ENCODE measurements at regions not wholly inside any gene's neighbourhood (a gene's known extent, or its start where the extent isn't known, plus 50 kb on each side); places are given as distances from the start of the nearest gene placed in this dataset.

DNA sequence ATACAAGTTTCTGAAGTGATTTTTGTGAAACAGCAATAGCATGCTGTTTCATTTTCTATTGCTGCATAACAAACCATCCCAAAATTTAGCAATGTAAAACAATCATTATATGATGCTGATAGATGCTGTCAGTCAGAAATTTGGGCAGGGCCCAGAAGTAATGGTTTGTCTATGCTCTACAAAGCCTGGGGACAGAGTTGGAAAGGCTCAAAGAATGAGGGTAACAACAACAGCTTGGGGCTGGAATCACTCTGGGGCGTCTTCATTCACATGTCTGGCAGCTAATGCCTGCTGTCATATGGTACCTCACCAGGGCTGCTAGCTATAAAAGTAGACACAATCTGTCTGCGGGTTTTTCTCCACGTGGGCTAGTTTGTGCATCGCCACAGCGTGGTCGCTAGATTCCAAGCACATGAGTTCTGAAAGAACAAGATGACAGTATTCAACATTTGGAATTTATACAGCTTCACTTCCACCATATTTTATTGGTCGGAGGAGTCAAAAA is 176.5 kb downstream of the BMP4 start:
- Histone ChIP-seq H3K36me3 (ENCODE audit: low read depth) (no peaks in the 10 kb centered on the region), H3K4me1 (ENCODE audit: low read depth) (no peaks in the 10 kb centered on the region), H3K9me3 (peaks cover 7% of the 10 kb centered on the region), H3K4me3 (no peak overlapping the region)
- TF ChIP-seq, protein P1, sequence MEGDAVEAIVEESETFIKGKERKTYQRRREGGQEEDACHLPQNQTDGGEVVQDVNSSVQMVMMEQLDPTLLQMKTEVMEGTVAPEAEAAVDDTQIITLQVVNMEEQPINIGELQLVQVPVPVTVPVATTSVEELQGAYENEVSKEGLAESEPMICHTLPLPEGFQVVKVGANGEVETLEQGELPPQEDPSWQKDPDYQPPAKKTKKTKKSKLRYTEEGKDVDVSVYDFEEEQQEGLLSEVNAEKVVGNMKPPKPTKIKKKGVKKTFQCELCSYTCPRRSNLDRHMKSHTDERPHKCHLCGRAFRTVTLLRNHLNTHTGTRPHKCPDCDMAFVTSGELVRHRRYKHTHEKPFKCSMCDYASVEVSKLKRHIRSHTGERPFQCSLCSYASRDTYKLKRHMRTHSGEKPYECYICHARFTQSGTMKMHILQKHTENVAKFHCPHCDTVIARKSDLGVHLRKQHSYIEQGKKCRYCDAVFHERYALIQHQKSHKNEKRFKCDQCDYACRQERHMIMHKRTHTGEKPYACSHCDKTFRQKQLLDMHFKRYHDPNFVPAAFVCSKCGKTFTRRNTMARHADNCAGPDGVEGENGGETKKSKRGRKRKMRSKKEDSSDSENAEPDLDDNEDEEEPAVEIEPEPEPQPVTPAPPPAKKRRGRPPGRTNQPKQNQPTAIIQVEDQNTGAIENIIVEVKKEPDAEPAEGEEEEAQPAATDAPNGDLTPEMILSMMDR (IDR thresholded peaks at IDR 0.05) = no peak
- ATAC-seq (no peak), DNase-seq (no peak)
- intact Hi-C loops (cut with DNase I, micrococcal nuclease) = no loop called here

DNA sequence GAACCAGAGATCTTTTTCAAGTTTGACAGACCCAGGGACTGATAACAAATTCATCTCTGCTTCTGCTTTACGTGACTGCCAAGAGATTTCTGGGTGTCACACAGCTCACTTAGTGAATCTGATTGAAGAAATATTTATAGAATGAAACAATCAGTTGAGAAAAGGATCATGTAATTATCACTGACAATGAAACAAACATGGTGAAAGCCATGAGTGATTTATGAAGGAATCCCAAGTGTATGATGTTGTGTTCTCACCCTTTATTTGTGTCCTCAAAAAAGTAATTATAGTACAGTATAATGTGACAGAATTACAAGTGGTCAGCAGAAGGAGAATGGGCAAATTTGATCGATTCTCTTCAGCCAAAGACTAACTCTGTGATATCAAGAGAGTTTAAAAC is 177.3 kb downstream of the BMP4 start:
- DNase-seq (no peak), ATAC-seq (no peak)
- Histone ChIP-seq H3K9me3 (peaks cover under 1% of the 10 kb centered on the region), H3K4me3 (no peak overlapping the region), H3K4me1 (ENCODE audit: low read depth) (no peaks in the 10 kb centered on the region), H3K36me3 (ENCODE audit: low read depth) (no peaks in the 10 kb centered on the region)
- TF ChIP-seq, protein P1 (IDR thresholded peaks at IDR 0.05) = no peak
- intact Hi-C loops (cut with DNase I, micrococcal nuclease) = no loop called here

DNA sequence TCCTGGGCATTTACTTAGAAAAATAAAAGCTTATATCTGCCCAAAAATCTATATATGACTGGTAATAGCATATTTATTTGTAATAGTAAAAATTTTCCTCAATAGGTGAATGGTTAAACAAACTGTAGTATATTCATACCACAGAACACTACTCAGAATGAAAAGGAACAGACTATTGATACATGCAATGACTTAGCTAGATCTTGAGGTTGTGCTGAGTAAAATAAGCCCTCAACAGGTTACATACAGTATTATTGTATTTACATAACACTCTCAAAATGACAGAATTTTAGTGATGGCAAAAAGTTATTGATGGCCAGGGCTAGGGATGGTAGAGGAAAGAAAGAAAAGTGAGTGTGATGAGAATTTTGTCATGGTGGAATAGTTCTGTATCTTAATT is 178.4 kb downstream of the BMP4 start:
- no peaks in the 10 kb centered on the region for H3K4me1 ChIP-seq (ENCODE audit: low read depth)
- TF ChIP-seq, protein P1 (IDR thresholded peaks at IDR 0.05) = no peak
- intact Hi-C loops (cut with DNase I, micrococcal nuclease) = no loop called here
- H3K4me3 ChIP-seq = no peak overlapping the region
- DNase-seq (no peak), ATAC-seq (no peak)
- H3K36me3 ChIP-seq (ENCODE audit: low read depth) = no peaks in the 10 kb centered on the region
- no peaks in the 10 kb centered on the region for H3K9me3 ChIP-seq

DNA sequence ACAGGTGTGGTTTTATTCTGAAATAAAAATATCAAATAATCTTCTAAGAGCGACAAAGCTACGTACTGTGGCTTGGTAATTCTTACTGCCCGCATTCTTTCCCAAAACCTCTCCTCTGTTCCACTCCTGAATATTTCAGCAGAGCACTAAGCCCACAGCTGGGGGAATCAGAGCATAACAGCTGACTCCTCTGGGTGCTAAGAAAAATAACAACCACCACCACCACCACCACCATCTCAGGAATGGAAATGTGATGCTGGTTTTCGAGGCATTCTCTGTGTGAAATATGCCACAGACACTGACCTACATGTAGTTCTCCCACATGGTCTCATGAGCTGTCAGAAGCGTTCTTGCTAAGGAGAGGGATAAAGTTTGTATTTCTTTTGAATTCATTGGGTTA is 183.7 kb downstream of the BMP4 start:
- no peaks in the 10 kb centered on the region for H3K36me3 ChIP-seq (ENCODE audit: low read depth)
- H3K4me3 ChIP-seq = no peak overlapping the region
- intact Hi-C loops (cut with DNase I, micrococcal nuclease) = no loop called here
- TF ChIP-seq, protein P1 (IDR thresholded peaks at IDR 0.05) = no peak
- ATAC-seq = no peak
- H3K9me3 ChIP-seq = no peaks in the 10 kb centered on the region
- DNase-seq = no peak
- H3K4me1 ChIP-seq (ENCODE audit: low read depth) = no peaks in the 10 kb centered on the region

DNA sequence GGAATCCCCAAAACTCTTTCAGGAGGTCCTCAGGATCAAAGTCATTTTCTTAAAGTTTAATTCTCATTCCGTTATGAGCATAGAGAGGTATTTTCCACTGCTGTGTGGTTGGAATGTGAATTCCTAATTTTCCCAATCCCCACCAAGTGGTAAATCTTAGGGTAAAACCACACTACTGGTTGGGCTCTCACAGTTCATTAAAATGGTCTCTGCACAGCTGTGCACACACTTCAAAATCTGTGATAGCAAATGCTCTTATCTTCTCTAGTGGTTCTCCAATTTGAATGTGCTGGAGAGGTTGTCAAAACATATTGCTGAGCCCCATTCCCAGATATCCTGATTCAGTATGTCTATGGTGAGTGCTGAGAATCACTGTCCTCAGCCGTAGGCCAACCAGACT is 189.1 kb downstream of the BMP4 start:
- TF ChIP-seq, protein P1 (IDR thresholded peaks at IDR 0.05) = no peak

DNA sequence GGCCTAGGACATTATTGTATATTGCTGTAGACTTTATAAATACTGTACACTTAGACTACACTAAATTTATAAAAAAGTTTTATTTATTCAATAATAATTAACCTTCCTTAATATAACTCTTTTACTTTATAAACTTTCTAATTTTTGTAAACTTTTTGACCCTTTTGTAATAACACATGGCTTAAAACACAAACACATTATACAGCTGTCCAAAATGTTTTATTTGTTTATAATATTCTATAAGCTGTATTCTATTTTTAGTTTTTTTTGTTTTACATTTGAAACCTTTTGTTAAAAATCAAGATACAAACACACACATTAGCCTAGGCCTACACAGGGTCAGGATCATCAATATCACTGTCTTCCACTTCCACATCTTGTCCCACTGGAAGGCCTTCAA is 190.0 kb downstream of the BMP4 start:
- H3K36me3 ChIP-seq (ENCODE audit: low read depth) = no peaks in the 10 kb centered on the region
- TF ChIP-seq, protein P1 (IDR thresholded peaks at IDR 0.05) = no peak
- ATAC-seq (no peak), DNase-seq (no peak)
- no peaks in the 10 kb centered on the region for H3K9me3 ChIP-seq
- H3K4me1 ChIP-seq (ENCODE audit: low read depth) = no peaks in the 10 kb centered on the region
- intact Hi-C loops (cut with DNase I, micrococcal nuclease) = no loop called here
- H3K4me3 ChIP-seq = no peak overlapping the region

More for the DNA sequence above, 189.1 kb downstream of the BMP4 start:
- no peaks in the 10 kb centered on the region for H3K9me3 ChIP-seq
- ATAC-seq = no peak
- DNase-seq = no peak
- no peaks in the 10 kb centered on the region for H3K36me3 ChIP-seq (ENCODE audit: low read depth)
- intact Hi-C loops (cut with DNase I, micrococcal nuclease) = no loop called here
- H3K4me3 ChIP-seq = no peak overlapping the region
- no peaks in the 10 kb centered on the region for H3K4me1 ChIP-seq (ENCODE audit: low read depth)

Data from mucosa of descending colon (tissue), 3 donors.